Cerebellar nuclear complex (tissue), 1 donor: ENCODE measurements at regions not wholly inside any gene's neighbourhood (a gene's known extent, or its start where the extent isn't known, plus 50 kb on each side); places are given as distances from the start of the nearest gene placed in this dataset.

Experiments used
- DNase-seq, 2 experiments: peaks; one replicate each; lab custom pipeline; 2025; lab: John Stamatoyannopoulos, UW

- no peak for DNase-seq
Observed at GRCh38 chr17:33475594-33475993, 182.5 kb upstream of the ASIC2 start.

GRCh38 chr17:33481652-33482051 lies 188.6 kb upstream of the ASIC2 start:
- no peak for DNase-seq

- DNase-seq = no peak
Observed at GRCh38 chr17:33482636-33483035, 189.5 kb upstream of the ASIC2 start.

- no peak for DNase-seq
Observed at GRCh38 chr17:33484559-33484958, 191.5 kb upstream of the ASIC2 start.

GRCh38 chr17:33486135-33486885 lies 193.2 kb upstream of the ASIC2 start:
- DNase-seq = no peak

GRCh38 chr17:33487187-33487879 lies 194.2 kb upstream of the ASIC2 start:
- DNase-seq = no peak

GRCh38 chr17:33491871-33492481 lies 198.9 kb upstream of the ASIC2 start:
- no peak for DNase-seq

GRCh38 chr17:33492731-33493265 lies 199.7 kb upstream of the ASIC2 start:
- DNase-seq = no peak

- DNase-seq = no peak
Observed at GRCh38 chr17:33493566-33493965, 200.5 kb upstream of the ASIC2 start.

GRCh38 chr17:33494151-33494550 lies 201.1 kb upstream of the ASIC2 start:
- DNase-seq = no peak

- no peak for DNase-seq
Observed at GRCh38 chr17:33497623-33498022, 204.5 kb upstream of the ASIC2 start.

GRCh38 chr17:33498069-33498468 lies 205.0 kb upstream of the ASIC2 start:
- DNase-seq = no peak

- no peak for DNase-seq
Observed at GRCh38 chr17:33499040-33499439, 205.9 kb upstream of the ASIC2 start.

GRCh38 chr17:33500151-33500550 lies 207.1 kb upstream of the ASIC2 start:
- DNase-seq = no peak

- DNase-seq = no peak
Observed at GRCh38 chr17:33501185-33501584, 208.1 kb upstream of the ASIC2 start.

GRCh38 chr17:33504571-33504970 lies 211.5 kb upstream of the ASIC2 start:
- no peak for DNase-seq

GRCh38 chr17:33506889-33507650 lies 214.0 kb upstream of the ASIC2 start:
- DNase-seq = no peak

- no peak for DNase-seq
Observed at GRCh38 chr17:33508215-33508614, 215.1 kb upstream of the ASIC2 start.

GRCh38 chr17:33509331-33509730 lies 216.2 kb upstream of the ASIC2 start:
- no peak for DNase-seq

- no peak for DNase-seq
Observed at GRCh38 chr17:33511670-33512069, 218.6 kb upstream of the ASIC2 start.

- no peak for DNase-seq
Observed at GRCh38 chr17:33512113-33512512, 219.0 kb upstream of the ASIC2 start.

- no peak for DNase-seq
Observed at GRCh38 chr17:33513769-33514168, 220.7 kb upstream of the ASIC2 start.
